LoVo (cell line): ENCODE measurements at regions not wholly inside any gene's neighbourhood (a gene's known extent, or its start where the extent isn't known, plus 50 kb on each side); places are given as distances from the start of the nearest gene placed in this dataset.
"Not testable (repeated sequence)": the region's sequence is repeated elsewhere in the genome, so short reads cannot be mapped to it uniquely, and the experiment has no call there.

Experiments
- DNase-seq: peaks from one replicate; pipeline ENCODE4 v3.0.0-alpha.2; 2016; ENCODE audit warnings: low spot score

DNA sequence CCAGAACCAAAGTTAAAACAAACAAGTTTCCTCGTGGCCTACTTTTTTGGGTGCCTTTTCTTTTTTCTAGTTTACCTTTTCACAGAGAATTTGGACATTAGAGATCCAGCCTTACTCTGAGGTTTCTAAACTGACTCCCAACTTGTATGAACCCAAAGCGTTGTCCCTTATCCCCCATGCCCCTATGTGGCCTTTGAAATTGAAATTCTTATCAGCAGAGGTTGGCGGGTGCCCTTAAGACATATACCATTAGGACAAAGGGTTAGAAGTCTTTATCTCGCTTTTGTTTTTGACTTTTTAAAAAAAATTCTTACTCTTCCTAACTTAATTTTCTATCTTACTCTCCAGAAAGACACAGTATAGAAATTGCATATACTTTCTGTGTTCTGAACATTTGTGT, 76.3 kb upstream of the C7orf33 start:
- DNase-seq, result no peak

DNA sequence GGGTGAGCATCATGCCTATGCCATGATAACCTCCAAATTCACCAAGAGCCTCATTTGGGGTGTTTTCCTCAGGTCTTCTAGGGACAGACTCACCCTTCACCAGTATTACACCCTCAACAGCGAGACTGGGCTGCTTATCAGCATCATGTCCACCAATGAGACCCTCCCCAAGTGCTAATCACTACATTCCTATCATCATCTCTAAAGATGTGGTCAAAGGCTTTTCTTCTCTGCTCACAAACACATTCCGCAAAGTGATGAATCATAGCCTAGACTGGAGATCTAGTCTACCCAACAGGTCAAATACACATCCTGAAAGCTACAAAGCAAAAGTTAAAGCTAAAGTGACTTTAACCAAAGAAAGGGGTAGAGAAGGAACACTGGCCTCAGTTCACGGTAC, 75.3 kb upstream of the C7orf33 start:
- no peak for DNase-seq

DNA sequence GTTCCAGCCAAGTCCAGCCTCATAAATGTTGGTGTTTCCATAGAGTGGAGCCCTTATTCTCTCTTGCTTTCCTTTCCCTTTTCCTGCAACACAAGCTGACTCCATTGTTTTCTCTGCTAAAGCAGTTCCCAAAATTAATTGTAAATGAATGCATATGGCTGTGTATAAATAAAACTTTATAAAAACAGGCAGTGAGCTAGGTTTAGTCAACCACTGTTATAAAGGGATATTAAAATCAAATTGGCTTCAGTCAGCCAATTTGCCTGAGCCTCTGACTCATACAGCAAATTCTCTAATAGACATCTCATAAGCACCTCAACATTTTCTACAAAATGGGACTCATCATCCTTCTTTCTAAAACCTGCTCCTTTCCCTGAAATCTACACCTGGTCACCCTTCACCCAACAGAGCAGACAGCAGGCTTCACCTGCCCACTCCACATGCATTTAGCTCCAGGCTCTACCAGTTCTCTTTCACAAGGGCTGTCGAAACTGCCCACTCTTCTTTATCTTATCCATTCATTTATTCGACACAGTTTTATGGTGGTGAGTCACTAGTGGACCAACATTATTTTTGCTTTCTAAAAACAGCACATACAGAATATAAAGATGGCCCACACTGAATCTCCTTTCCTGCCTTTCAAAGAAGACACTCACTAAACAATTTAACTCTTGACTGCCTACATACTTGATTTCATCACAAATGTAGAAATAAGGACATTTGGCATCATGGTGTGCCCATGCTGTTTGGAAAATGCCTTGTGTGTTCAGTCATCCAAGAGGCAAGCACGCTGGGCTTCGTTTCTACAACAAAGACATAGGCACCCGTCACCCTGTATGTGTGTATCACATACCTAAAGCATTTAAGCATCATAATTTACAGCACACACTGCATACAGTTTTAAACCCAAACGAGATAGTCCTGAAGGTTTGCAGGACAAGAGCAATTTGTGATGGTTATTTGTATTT, 74.6 kb upstream of the C7orf33 start:
- DNase-seq, result no peak

DNA sequence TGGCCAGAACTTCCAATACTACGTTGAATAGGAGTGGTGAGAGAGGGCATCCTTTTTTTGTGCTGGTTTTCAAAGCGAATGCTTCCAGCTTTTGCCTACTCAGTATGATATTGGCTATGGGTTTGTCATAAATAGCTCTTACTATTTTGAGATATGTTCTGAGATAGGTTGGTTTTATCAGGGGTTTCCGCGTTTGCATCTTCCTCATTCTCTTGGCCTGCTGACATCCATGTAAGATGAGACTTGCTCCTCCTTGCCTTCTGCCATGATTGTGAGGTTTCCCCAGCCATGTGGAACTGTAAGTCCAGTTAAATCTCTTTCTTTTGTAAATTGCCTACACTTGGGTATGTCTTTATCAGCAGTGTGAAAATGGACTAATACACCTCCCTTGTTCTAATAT, 71.2 kb upstream of the C7orf33 start:
- DNase-seq, result not testable (repeated sequence)

DNA sequence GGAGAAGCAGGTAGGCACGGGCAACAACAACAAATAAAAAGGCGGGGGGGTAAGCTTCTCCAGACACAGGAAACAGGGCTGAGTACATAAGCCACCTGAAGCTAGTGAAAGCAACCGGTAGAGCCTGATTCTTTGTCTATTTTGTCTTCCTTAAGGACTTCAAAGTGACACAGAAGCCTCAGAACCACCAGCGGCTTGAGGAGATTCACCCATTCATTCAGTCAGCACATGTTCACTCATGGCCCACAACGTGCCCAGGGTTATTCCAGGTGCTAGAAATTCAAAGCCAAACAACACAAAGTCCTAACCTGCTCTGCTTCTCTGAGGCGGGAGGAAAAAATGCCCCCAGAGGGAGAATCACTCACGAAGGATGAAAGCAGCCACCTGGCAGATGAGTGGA, 69.3 kb upstream of the C7orf33 start:
- no peak for DNase-seq

DNA sequence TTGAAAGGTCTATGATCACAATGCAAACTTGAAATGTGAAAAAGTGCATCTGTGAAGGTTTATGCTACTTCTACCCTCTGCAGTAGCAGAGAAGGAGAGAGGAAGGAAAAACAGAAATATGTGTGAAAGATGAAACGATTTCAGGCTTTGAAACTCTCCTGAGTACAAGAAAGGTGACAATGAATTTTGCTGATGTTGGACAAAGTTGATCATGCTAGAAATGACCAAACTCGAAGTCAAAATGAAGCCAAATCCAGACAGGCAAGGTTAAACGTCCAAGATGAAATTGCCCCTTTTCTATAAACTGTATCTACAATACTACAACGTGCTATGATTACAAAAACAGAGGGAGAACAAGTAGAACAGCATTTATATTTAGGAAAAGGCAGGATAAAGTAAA, 67.0 kb upstream of the C7orf33 start:
- no peak for DNase-seq

DNA sequence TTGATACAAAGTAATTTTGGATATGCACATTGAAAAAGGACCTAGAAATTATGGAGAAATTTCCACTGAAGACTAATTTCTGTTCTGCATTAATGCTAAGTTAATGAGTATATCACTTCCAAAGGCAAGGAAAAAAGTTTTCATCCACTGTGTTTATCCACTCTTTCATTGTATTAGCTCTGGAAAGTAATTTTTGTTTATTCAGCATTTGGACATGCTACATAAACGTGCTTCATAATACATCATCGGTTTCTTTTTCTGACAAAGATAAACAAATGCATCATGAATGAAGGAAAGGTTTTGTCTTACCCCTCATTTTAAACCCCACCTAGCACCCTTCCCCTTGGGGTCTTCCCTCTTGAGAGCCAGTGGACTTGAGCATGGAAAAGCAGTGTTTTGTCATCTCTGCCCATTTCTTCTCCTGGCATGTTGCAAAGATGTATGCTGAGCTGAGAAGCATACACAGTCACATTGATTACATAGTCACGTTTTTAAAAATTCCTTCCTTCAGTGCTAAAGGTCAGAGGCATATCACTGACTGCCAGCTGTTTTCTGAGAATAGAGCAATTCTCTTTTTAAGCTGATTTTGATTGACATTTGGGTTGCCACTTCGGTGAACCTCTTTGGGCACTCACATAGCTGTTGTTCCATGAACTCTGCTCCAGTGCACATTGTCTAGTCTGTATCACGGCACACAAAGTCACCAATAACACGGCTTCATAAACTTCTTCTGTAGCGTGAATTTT, 65.9 kb upstream of the C7orf33 start:
- DNase-seq, result no peak

DNA sequence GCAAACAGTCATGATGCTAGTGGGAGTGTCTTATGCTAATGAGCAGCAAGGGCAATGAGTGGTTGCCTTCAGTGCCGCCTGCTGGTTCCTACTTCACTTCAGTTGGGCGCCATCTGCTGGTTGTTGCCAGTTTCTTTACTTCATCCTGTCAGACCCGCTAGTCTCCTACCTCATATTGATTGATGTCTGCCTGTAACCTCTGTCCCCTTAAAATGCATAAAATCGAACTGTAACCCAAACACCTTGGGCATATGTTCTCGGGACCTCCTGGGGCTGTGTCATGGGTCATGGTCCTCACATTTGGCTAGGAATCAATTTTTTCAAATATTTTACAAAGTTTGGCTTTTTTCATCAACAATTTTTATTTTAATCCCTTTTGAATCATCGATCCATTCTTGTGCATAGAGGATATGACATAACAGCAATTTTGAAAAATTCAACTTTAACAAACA, 62.8 kb upstream of the C7orf33 start:
- peak; percentile 79 for DNase-seq

DNA sequence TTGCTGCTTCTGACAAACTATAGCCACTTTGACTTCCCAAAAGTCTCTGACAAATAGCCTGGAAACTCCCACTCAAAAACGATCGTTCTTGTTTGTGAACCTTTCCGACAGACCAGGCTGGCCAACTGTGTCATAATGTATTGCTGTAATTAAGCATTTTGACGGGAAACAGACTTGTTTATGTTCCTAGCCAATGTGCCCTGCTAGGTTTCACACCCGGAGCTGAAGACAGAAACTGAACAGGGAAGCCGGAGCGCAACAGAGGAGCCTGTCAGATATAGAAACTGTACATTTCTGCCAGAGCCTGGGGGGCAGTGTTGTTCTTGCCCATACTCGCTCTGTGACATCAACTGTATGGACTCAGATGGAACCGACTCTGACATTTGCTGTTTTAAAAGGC, 55.3 kb upstream of the C7orf33 start:
- peak; percentile 13 for DNase-seq

DNA sequence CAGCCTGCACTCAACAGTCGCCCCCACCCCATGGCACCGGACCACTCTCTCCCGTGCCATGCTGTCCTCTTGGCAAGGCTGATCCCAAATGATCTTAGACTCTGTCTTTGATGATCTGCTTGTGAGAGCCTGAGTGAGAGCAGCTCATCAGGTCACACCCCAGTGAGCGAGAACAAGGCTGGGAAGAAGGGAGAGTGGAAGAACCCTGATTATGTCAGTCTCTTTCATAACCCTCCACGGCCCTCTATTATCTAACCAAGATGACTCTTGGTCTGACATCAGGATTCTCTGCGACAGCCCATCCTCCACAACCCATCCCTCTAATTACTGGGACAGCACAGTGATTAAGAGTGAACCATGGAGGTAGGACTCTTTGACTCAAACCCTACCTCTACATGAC, 53.1 kb upstream of the C7orf33 start:
- DNase-seq, result no peak

DNA sequence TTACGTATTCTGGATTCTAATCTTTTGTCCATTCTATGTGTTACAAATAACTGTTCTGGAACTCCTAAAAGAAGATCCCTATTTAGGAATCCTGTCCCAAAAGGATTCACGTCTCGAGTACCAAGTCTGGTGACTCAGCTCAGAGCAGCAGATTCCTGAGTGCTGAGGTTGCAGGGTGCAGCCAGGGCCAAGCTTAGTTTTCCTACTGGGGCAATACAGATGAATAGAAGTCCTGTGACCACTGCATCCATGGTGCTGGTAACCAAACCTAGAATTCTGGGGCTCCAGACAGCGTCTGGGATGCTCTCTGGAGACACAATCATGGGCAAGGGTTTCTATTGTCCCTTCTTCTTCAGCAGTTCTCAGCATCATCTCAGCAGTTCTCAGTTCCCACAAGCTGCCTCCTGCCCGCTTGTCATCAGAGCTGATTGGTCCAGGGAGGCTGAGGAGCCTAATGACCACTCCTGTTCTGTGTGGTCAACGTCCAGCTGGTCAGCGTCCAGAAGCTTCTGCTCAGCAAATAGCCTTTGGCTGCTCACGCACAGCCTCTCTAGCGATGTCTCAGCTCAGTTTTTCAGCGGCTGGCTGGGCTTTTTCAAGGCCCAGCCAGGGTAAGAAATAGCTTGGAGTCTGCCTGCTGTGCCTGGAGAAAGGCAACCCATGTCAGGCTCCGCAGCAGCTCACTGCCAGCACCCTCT, 50.4 kb upstream of the C7orf33 start:
- no peak for DNase-seq
